K562 (cell line): ENCODE measurements at regions not wholly inside any gene's neighbourhood (a gene's known extent, or its start where the extent isn't known, plus 50 kb on each side); places are given as distances from the start of the nearest gene placed in this dataset.

Experiments
- ATAC-seq: fragments of 200-7000 bp; cut with Tn5 transposase; 3 replicates; pipeline ENCODE4 v1.9.1; 2020; ENCODE audit warnings: moderate library complexity
- BruUV-seq: library from RNA; stranded (reverse); fragments of 400-500 nt; replicated peaks from 2 replicates; lab custom pipeline; 2021; lab: Mats Ljungman, UMichigan
- CTCF ChIA-PET: fragments of 300-600 bp; formaldehyde crosslinking; extraction: SDS; loops from one replicate; lab custom pipeline; 2021; ENCODE audit warnings: low intra/inter-chr PET ratio; lab: Yijun Ruan, JAX
- POLR2A ChIA-PET: fragments of 300-600, 350-650 bp; sonication (Branson Sonifier 250); formaldehyde crosslinking; extraction: SDS; loops from one replicate; lab custom pipeline; 2021; ENCODE audit warnings: antibody characterized with exemption, inconsistent platforms; lab: Yijun Ruan, JAX
- DNase-seq, 4 experiments: peaks; one replicate each; pipeline versions ENCODE4 v3.0.0 to v3.0.0-alpha.2; 2011 to 2018; ENCODE audit warnings: low spot score in 3 of 4, mixed read lengths in 3 of 4; ENCODE audit errors: extremely low read depth in 1 of 4
- FAIRE-seq: peaks from 2 replicates; lab custom pipeline; 2011; peaks lifted over from hg19 to GRCh38; lab: Jason Lieb, UNC
- H2AFZ ChIP-seq: 2 replicates; pipeline ENCODE4 v1.6.0; 2011; ENCODE audit warnings: low read depth, low read length, control low read depth, inconsistent platforms
- H3K27ac ChIP-seq: fragments of 200-600 bp; 3 replicates; pipeline ENCODE4 v1.8.0; 2011; ENCODE audit warnings: low read depth, mild to moderate bottlenecking, control low read depth, inconsistent platforms, low read length, moderate library complexity, mixed read lengths; ENCODE audit errors: extremely low read depth
- H3K27me3 ChIP-seq, 2 experiments: fragments of 300-600 bp in 1 of 2; 2 replicates in 1 of 2; 3 replicates in 1 of 2; pipeline versions ENCODE4 v1.6.0 to v1.8.0; 2011; ENCODE audit warnings: inconsistent platforms in 2 of 2, low read length in 2 of 2, mild to moderate bottlenecking in 1 of 2, mixed read lengths in 1 of 2, moderate library complexity in 1 of 2; ENCODE audit not compliant: control insufficient read depth in 2 of 2, insufficient read depth in 2 of 2
- H3K36me3 ChIP-seq: fragments of 300-600 bp; 3 replicates; pipeline ENCODE4 v1.8.0; 2011; ENCODE audit warnings: mild to moderate bottlenecking, low read length, inconsistent platforms; ENCODE audit not compliant: control insufficient read depth, insufficient read depth
- H3K4me1 ChIP-seq, 2 experiments: fragments of 200-600 bp in 1 of 2; replicated peaks in 1 of 2; 2 replicates in 1 of 2; 3 replicates in 1 of 2; pipeline versions ENCODE4 v1.5.1 to v1.8.0; 2011; ENCODE audit warnings: inconsistent platforms in 2 of 2, low read length in 2 of 2, mild to moderate bottlenecking in 1 of 2, mixed read lengths in 1 of 2, moderate library complexity in 1 of 2; ENCODE audit not compliant: control insufficient read depth in 2 of 2, insufficient read depth in 2 of 2
- H3K4me2 ChIP-seq: 2 replicates; pipeline ENCODE4 v1.6.1; 2011; ENCODE audit warnings: low read length, control low read depth, inconsistent platforms, mixed read lengths; ENCODE audit not compliant: insufficient read depth
- H3K4me3 ChIP-seq: fragments of 200-600 bp; sonication (generic), shearing (Covaris generic); 2 replicates; pipeline ENCODE4 v1.5.1; 2016; ENCODE audit warnings: control low read depth, inconsistent platforms
- H3K79me2 ChIP-seq: fragments of 200-600 bp; 3 replicates; pipeline ENCODE4 v1.8.0; 2011; ENCODE audit warnings: low read length, inconsistent platforms; ENCODE audit not compliant: control insufficient read depth, insufficient read depth
- H3K9ac ChIP-seq, 2 experiments: 2 replicates each; pipeline versions ENCODE4 v1.6.0 to v1.6.1; 2011; ENCODE audit warnings: low read depth in 2 of 2, low read length in 2 of 2, control low read depth in 1 of 2, inconsistent platforms in 1 of 2, mild to moderate bottlenecking in 1 of 2, mixed read lengths in 1 of 2; ENCODE audit not compliant: insufficient read depth in 1 of 2
- H3K9me1 ChIP-seq: one replicate; pipeline ENCODE4 v1.6.0; 2011; ENCODE audit warnings: inconsistent platforms, mild to moderate bottlenecking, low read length, moderate library complexity; ENCODE audit not compliant: control insufficient read depth, insufficient read depth
- H3K9me3 ChIP-seq: replicated peaks from 2 replicates; pipeline ENCODE4 v1.5.1; 2011; ENCODE audit warnings: low read depth, low read length, inconsistent platforms; ENCODE audit not compliant: control insufficient read depth, insufficient read depth
- H4K20me1 ChIP-seq: replicated peaks from 2 replicates; pipeline ENCODE4 v1.6.1; 2011; ENCODE audit warnings: low read length, inconsistent platforms, mixed read lengths; ENCODE audit not compliant: control insufficient read depth, insufficient read depth
- BMI1 ChIP-seq: fragments of 150-350 bp; IDR thresholded peaks from 2 replicates; pipeline ENCODE4 v1.6.1; 2014; ENCODE audit warnings: low read length
- CBFA2T2 ChIP-seq: fragments of 450-650 bp; conservative IDR thresholded peaks from 2 replicates; pipeline ENCODE4 v1.6.1; 2017; ENCODE audit warnings: mild to moderate bottlenecking
- CBX5 ChIP-seq: IDR thresholded peaks from 2 replicates; pipeline ENCODE4 v1.6.1; 2014; ENCODE audit warnings: low read depth, borderline replicate concordance
- CSDE1 ChIP-seq, 2 experiments: fragments of 450-650 bp; IDR thresholded peaks; 2 replicates each; pipeline ENCODE4 v1.6.1; 2016; ENCODE audit warnings: mild to moderate bottlenecking in 1 of 2
- DLX4 ChIP-seq: fragments of 250-450 bp; sonication (Bioruptor Pico); IDR thresholded peaks from 2 replicates; pipeline ENCODE4 v1.6.1; 2021; ENCODE audit warnings: mild to moderate bottlenecking
- E2F6 ChIP-seq, 2 experiments: IDR thresholded peaks; 2 replicates each; pipeline ENCODE4 v1.6.1; 2011; ENCODE audit warnings: borderline replicate concordance in 1 of 2, control low read depth in 1 of 2, low read depth in 1 of 2, low read length in 1 of 2, mild to moderate bottlenecking in 1 of 2, mixed read lengths in 1 of 2, moderate library complexity in 1 of 2; ENCODE audit not compliant: insufficient read depth in 1 of 2, insufficient read length in 1 of 2, poor library complexity in 1 of 2, severe bottlenecking in 1 of 2; ENCODE audit errors: extremely low read depth in 1 of 2
- ETS1 ChIP-seq: conservative IDR thresholded peaks from 2 replicates; pipeline ENCODE4 v1.6.1; 2011; ENCODE audit warnings: low read depth, mild to moderate bottlenecking, low read length; ENCODE audit not compliant: control insufficient read depth
- MNT ChIP-seq, 2 experiments: fragments of 450-650 bp; conservative IDR thresholded peaks; 2 replicates each; pipeline ENCODE4 v1.6.1; 2017; ENCODE audit warnings: mild to moderate bottlenecking in 2 of 2, moderate library complexity in 2 of 2
- MXI1 ChIP-seq: IDR thresholded peaks from 2 replicates; pipeline ENCODE4 v1.6.1; 2011; ENCODE audit warnings: low read depth, mild to moderate bottlenecking, improper control_type of control experiment, low read length
- NFXL1 ChIP-seq: fragments of 450-650 bp; formaldehyde crosslinking; IDR thresholded peaks from 2 replicates; pipeline ENCODE4 v1.4.0; 2021; ENCODE audit warnings: mild to moderate bottlenecking
- POLR2G ChIP-seq: fragments of 200-400 bp; formaldehyde crosslinking; IDR thresholded peaks from 2 replicates; pipeline ENCODE4 v1.6.1; 2017; ENCODE audit warnings: low read depth, mild to moderate bottlenecking, antibody characterized with exemption, low read length, moderate library complexity
- PURB ChIP-seq: sonication (generic); formaldehyde crosslinking; IDR thresholded peaks from 2 replicates; pipeline ENCODE4 v1.9.0; 2021; ENCODE audit warnings: low read depth, mild to moderate bottlenecking, missing genetic modification reagents
- RB1 ChIP-seq: fragments of 450-650 bp; IDR thresholded peaks from 2 replicates; pipeline ENCODE4 v1.6.1; 2017; ENCODE audit warnings: low read depth, mild to moderate bottlenecking
- ZFP30 ChIP-seq: fragments of 250-450 bp; sonication (Bioruptor Pico); IDR thresholded peaks from 2 replicates; pipeline ENCODE4 v1.8.0; 2022; ENCODE audit warnings: moderate library complexity, mild to moderate bottlenecking, inconsistent platforms, borderline replicate concordance
- ZNF395 ChIP-seq: fragments of 200-800 bp; sonication (Bioruptor generic); IDR thresholded peaks from 2 replicates; pipeline ENCODE4 v1.6.1; 2017; ENCODE audit warnings: missing genetic modification characterization, missing compliant biosample characterization
- WGBS: fragments of 100-300 bp; shearing (Covaris generic); methylation state at CpG from one replicate; pipeline ENCODE4 v1.1.6; 2016; ENCODE audit warnings: low coverage, mixed read lengths; ENCODE audit not compliant: insufficient coverage; ENCODE audit errors: missing lambda C conversion rate; 5-methylcytosine and 5-hydroxymethylcytosine counted together
- in situ Hi-C: fragments of 300-500 bp; cut with MboI; formaldehyde crosslinking; loops from 4 replicates; pipeline ENCODE4 v1.15.0; 2018; ENCODE audit warnings: inconsistent platforms, mixed read lengths
- intact Hi-C: fragments of 100-400 bp; cut with micrococcal nuclease; formaldehyde crosslinking; loops from 2 replicates; pipeline ENCODE4 v1.14.2; 2022

GRCh38 chr7:114217026-114217806 is 197.4 kb upstream of the FOXP2 start:
- no peak for FAIRE-seq
- ATAC-seq, result no peak
- 2% methylated on average over 2 of the region's 2 CpGs for WGBS
- Histone ChIP-seq H3K79me2 (no peaks in the 10 kb centered on the region), H3K4me1 (no peaks in the 10 kb centered on the region), H3K27me3 (no peaks in the 10 kb centered on the region), H3K9me1 (no peaks in the 10 kb centered on the region), H3K4me2 (no peak overlapping the region), H4K20me1 (no peaks in the 10 kb centered on the region), H2AFZ (no peak overlapping the region), H3K36me3 (no peaks in the 10 kb centered on the region), H3K9ac (no peak overlapping the region), H3K4me3 (no peak overlapping the region), H3K9me3 (no peaks in the 10 kb centered on the region), H3K27ac (no peak overlapping the region)
- in situ Hi-C loops (no loop called here), intact Hi-C loops (no loop called here)
- ChIA-PET CTCF (no interaction called here), POLR2A (no interaction called here)
- no peak for DNase-seq
- no TSS peak for BruUV-seq
- no peak for TF ChIP-seq NFXL1
- no peak for TF ChIP-seq MNT (conservative IDR thresholded peaks at IDR 0.05)
- no peak for TF ChIP-seq POLR2G
- TF ChIP-seq CBX5, result no peak
- no peak for TF ChIP-seq RB1
- no peak for TF ChIP-seq ZFP30 (CRISPR knock-in tag)
- TF ChIP-seq MXI1, result no peak
- TF ChIP-seq BMI1, result no peak
- TF ChIP-seq PURB (CRISPR knock-in tag), result no peak
- TF ChIP-seq E2F6 (IDR thresholded peaks at IDR 0.05; ENCODE audit: borderline replicate concordance in 1 of 2, extremely low read depth in 1 of 2, insufficient read depth in 1 of 2, insufficient read length in 1 of 2, low read depth in 1 of 2, low read length in 1 of 2, poor library complexity in 1 of 2, severe bottlenecking in 1 of 2), result no peak
- TF ChIP-seq ZNF395, result no peak
- no peak for TF ChIP-seq CSDE1 (IDR thresholded peaks at IDR 0.05)
- no peak for TF ChIP-seq ETS1
- no peak for TF ChIP-seq DLX4 (CRISPR knock-in tag)
- TF ChIP-seq CBFA2T2, result no peak
